GM23338 (cell line): ENCODE measurements at regions not wholly inside any gene's neighbourhood (a gene's known extent, or its start where the extent isn't known, plus 50 kb on each side); places are given as distances from the start of the nearest gene placed in this dataset.

Experiments
- CREB1 ChIP-seq: fragments of 250-450 bp; sonication (Bioruptor Pico); IDR thresholded peaks from 2 replicates; pipeline ENCODE4 v1.5.0; 2020; ENCODE audit warnings: low read depth, mild to moderate bottlenecking, moderate library complexity
- CTCF ChIP-seq, 2 experiments: fragments of 200-600 bp in 1 of 2; sonication (generic) in 1 of 2; conservative IDR thresholded peaks; 2 replicates each; pipeline versions ENCODE4 v1.5.1 to v1.6.1; 2016 to 2017; ENCODE audit warnings: antibody characterized with exemption in 2 of 2, low read depth in 2 of 2, mild to moderate bottlenecking in 2 of 2, moderate library complexity in 1 of 2
- EZH2 ChIP-seq: fragments of 200-600 bp; sonication (generic); IDR thresholded peaks from one replicate; pipeline ENCODE4 v1.8.0; 2017; ENCODE audit warnings: antibody characterized with exemption, mild to moderate bottlenecking, low read depth; ENCODE audit not compliant: unreplicated experiment
- EZH2phosphoT487 ChIP-seq: fragments of 200-600 bp; sonication (generic); IDR thresholded peaks from one replicate; pipeline ENCODE4 v1.8.1; 2018; ENCODE audit warnings: antibody characterized with exemption; ENCODE audit not compliant: unreplicated experiment
- JUNB ChIP-seq: IDR thresholded peaks from one replicate; pipeline ENCODE4 v1.6.1; 2016; ENCODE audit warnings: antibody characterized with exemption; ENCODE audit not compliant: unreplicated experiment
- NANOG ChIP-seq: IDR thresholded peaks from 2 replicates; pipeline ENCODE4 v1.6.1; 2016; ENCODE audit warnings: antibody characterized with exemption, borderline replicate concordance
- POLR2AphosphoS5 ChIP-seq: IDR thresholded peaks from 2 replicates; pipeline ENCODE4 v1.6.1; 2016; ENCODE audit warnings: antibody characterized with exemption, low read depth
- STAT1 ChIP-seq: IDR thresholded peaks from one replicate; pipeline ENCODE4 v1.6.1; 2016; ENCODE audit warnings: antibody characterized with exemption; ENCODE audit not compliant: unreplicated experiment
- ZNF114 ChIP-seq: fragments of 250-450 bp; sonication (Bioruptor Pico); IDR thresholded peaks from 2 replicates; pipeline ENCODE4 v1.5.0; 2020; ENCODE audit warnings: mild to moderate bottlenecking, moderate library complexity
- ZNF331 ChIP-seq: fragments of 250-450 bp; sonication (Bioruptor Pico); IDR thresholded peaks from 2 replicates; pipeline ENCODE4 v1.5.0; 2020; ENCODE audit warnings: low read depth, mild to moderate bottlenecking, moderate library complexity
- TF ChIP-seq, protein P1 (sequence below): IDR thresholded peaks from one replicate; pipeline ENCODE4 v1.6.1; 2018; ENCODE audit warnings: antibody characterized with exemption; ENCODE audit not compliant: unreplicated experiment
- TF ChIP-seq, protein P2 (sequence below): fragments of 250-450 bp; sonication (Bioruptor Pico); IDR thresholded peaks from 2 replicates; pipeline ENCODE4 v1.5.0; 2020; ENCODE audit warnings: mild to moderate bottlenecking, moderate library complexity

DNA sequence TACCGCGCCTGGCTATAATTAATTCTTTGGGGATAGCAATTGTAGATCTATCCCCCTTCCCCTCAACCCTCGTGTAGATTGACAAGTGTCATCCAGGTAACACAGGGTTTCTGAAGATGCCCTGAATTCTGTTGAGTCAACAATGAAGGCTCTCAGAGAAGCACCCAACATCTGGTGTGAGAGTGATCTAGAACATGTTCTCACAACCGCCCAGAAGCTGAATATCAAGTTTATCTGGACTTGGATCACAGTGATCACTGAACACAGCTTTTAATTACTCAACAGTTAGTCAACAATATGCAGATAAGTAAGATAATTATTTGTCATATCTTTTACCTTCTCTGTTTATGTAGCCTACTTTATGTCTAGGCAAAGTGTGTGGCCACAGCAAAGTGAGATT is 204.2 kb upstream of the RGMB start:
- TF ChIP-seq JUNB = no peak
- TF ChIP-seq CTCF (conservative IDR thresholded peaks at IDR 0.05; ENCODE audit: low read depth in 2 of 2) = no peak
- TF ChIP-seq, protein P1, sequence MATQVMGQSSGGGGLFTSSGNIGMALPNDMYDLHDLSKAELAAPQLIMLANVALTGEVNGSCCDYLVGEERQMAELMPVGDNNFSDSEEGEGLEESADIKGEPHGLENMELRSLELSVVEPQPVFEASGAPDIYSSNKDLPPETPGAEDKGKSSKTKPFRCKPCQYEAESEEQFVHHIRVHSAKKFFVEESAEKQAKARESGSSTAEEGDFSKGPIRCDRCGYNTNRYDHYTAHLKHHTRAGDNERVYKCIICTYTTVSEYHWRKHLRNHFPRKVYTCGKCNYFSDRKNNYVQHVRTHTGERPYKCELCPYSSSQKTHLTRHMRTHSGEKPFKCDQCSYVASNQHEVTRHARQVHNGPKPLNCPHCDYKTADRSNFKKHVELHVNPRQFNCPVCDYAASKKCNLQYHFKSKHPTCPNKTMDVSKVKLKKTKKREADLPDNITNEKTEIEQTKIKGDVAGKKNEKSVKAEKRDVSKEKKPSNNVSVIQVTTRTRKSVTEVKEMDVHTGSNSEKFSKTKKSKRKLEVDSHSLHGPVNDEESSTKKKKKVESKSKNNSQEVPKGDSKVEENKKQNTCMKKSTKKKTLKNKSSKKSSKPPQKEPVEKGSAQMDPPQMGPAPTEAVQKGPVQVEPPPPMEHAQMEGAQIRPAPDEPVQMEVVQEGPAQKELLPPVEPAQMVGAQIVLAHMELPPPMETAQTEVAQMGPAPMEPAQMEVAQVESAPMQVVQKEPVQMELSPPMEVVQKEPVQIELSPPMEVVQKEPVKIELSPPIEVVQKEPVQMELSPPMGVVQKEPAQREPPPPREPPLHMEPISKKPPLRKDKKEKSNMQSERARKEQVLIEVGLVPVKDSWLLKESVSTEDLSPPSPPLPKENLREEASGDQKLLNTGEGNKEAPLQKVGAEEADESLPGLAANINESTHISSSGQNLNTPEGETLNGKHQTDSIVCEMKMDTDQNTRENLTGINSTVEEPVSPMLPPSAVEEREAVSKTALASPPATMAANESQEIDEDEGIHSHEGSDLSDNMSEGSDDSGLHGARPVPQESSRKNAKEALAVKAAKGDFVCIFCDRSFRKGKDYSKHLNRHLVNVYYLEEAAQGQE = no peak
- TF ChIP-seq POLR2AphosphoS5 = no peak
- no peak for TF ChIP-seq CREB1 (CRISPR knock-in tag)
- TF ChIP-seq EZH2 = no peak
- TF ChIP-seq, protein P2, sequence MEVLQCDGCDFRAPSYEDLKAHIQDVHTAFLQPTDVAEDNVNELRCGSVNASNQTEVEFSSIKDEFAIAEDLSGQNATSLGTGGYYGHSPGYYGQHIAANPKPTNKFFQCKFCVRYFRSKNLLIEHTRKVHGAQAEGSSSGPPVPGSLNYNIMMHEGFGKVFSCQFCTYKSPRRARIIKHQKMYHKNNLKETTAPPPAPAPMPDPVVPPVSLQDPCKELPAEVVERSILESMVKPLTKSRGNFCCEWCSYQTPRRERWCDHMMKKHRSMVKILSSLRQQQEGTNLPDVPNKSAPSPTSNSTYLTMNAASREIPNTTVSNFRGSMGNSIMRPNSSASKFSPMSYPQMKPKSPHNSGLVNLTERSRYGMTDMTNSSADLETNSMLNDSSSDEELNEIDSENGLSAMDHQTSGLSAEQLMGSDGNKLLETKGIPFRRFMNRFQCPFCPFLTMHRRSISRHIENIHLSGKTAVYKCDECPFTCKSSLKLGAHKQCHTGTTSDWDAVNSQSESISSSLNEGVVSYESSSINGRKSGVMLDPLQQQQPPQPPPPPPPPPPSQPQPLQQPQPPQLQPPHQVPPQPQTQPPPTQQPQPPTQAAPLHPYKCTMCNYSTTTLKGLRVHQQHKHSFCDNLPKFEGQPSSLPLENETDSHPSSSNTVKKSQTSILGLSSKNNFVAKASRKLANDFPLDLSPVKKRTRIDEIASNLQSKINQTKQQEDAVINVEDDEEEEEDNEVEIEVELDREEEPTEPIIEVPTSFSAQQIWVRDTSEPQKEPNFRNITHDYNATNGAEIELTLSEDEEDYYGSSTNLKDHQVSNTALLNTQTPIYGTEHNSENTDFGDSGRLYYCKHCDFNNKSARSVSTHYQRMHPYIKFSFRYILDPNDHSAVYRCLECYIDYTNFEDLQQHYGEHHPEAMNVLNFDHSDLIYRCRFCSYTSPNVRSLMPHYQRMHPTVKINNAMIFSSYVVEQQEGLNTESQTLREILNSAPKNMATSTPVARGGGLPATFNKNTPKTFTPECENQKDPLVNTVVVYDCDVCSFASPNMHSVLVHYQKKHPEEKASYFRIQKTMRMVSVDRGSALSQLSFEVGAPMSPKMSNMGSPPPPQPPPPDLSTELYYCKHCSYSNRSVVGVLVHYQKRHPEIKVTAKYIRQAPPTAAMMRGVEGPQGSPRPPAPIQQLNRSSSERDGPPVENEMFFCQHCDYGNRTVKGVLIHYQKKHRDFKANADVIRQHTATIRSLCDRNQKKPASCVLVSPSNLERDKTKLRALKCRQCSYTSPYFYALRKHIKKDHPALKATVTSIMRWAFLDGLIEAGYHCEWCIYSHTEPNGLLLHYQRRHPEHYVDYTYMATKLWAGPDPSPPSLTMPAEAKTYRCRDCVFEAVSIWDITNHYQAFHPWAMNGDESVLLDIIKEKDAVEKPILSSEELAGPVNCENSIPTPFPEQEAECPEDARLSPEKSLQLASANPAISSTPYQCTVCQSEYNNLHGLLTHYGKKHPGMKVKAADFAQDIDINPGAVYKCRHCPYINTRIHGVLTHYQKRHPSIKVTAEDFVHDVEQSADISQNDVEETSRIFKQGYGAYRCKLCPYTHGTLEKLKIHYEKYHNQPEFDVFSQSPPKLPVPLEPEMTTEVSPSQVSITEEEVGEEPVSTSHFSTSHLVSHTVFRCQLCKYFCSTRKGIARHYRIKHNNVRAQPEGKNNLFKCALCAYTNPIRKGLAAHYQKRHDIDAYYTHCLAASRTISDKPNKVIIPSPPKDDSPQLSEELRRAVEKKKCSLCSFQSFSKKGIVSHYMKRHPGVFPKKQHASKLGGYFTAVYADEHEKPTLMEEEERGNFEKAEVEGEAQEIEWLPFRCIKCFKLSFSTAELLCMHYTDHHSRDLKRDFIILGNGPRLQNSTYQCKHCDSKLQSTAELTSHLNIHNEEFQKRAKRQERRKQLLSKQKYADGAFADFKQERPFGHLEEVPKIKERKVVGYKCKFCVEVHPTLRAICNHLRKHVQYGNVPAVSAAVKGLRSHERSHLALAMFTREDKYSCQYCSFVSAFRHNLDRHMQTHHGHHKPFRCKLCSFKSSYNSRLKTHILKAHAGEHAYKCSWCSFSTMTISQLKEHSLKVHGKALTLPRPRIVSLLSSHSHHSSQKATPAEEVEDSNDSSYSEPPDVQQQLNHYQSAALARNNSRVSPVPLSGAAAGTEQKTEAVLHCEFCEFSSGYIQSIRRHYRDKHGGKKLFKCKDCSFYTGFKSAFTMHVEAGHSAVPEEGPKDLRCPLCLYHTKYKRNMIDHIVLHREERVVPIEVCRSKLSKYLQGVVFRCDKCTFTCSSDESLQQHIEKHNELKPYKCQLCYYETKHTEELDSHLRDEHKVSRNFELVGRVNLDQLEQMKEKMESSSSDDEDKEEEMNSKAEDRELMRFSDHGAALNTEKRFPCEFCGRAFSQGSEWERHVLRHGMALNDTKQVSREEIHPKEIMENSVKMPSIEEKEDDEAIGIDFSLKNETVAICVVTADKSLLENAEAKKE (CRISPR knock-in tag) = no peak
- TF ChIP-seq EZH2phosphoT487 = no peak
- TF ChIP-seq STAT1 = no peak
- no peak for TF ChIP-seq ZNF114
- TF ChIP-seq NANOG = no peak
- TF ChIP-seq ZNF331 (CRISPR knock-in tag) = no peak
